ENCODE measurements at regions not wholly inside any gene's neighbourhood (a gene's known extent, or its start where the extent isn't known, plus 50 kb on each side); places are given as distances from the start of the nearest gene placed in this dataset.

DNA sequence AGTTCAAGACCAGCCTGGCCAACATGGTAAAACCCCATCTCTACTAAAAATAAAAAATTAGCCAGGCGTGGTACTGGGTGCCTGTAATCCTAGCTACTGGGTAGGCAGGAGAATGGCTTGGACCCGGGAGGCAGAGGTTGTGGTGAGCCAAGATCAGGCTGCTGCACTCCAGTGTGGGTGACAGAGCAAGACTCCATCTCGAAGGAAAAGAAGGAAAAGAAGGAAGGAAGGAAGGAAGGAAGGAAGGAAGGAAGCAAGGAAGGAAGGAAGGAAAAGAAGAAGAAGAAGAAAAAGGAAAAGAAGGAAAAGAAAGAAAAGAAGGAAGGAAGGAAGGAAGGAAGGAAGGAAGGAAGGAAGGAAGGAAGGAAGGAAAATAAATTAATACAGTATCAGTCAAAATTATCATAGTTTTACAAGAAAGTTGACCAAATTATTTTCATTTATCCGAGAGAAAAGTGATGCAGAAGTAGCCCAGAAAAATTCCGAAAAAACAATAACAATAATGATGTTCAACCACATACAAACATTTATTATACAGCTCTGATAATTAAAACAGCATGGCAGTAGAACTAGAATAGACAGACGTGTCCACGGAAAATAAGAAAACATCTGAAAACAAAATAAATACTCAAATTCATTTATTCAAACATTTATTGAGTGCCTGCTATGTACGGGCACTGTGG lies 292.4 kb upstream of the MKLN1 start (continued):
- TF ChIP-seq, protein P1, sequence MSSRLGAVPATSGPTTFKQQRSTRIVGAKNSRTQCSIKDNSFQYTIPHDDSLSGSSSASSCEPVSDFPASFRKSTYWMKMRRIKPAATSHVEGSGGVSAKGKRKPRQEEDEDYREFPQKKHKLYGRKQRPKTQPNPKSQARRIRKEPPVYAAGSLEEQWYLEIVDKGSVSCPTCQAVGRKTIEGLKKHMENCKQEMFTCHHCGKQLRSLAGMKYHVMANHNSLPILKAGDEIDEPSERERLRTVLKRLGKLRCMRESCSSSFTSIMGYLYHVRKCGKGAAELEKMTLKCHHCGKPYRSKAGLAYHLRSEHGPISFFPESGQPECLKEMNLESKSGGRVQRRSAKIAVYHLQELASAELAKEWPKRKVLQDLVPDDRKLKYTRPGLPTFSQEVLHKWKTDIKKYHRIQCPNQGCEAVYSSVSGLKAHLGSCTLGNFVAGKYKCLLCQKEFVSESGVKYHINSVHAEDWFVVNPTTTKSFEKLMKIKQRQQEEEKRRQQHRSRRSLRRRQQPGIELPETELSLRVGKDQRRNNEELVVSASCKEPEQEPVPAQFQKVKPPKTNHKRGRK (CRISPR knock-in tag; IDR thresholded peaks at IDR 0.05; ENCODE audit: borderline replicate concordance): no peak
- TF ChIP-seq, protein P2, sequence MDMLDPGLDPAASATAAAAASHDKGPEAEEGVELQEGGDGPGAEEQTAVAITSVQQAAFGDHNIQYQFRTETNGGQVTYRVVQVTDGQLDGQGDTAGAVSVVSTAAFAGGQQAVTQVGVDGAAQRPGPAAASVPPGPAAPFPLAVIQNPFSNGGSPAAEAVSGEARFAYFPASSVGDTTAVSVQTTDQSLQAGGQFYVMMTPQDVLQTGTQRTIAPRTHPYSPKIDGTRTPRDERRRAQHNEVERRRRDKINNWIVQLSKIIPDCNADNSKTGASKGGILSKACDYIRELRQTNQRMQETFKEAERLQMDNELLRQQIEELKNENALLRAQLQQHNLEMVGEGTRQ (CRISPR knock-in tag; IDR thresholded peaks at IDR 0.05): no peak
- TF ChIP-seq FOXK1 (CRISPR knock-in tag; IDR thresholded peaks at IDR 0.05) (no peak), RORB (CRISPR knock-in tag; IDR thresholded peaks at IDR 0.05) (no peak), FOXJ3 (CRISPR knock-in tag; IDR thresholded peaks at IDR 0.05; ENCODE audit: borderline replicate concordance) (no peak)
- TF ChIP-seq, protein P3, sequence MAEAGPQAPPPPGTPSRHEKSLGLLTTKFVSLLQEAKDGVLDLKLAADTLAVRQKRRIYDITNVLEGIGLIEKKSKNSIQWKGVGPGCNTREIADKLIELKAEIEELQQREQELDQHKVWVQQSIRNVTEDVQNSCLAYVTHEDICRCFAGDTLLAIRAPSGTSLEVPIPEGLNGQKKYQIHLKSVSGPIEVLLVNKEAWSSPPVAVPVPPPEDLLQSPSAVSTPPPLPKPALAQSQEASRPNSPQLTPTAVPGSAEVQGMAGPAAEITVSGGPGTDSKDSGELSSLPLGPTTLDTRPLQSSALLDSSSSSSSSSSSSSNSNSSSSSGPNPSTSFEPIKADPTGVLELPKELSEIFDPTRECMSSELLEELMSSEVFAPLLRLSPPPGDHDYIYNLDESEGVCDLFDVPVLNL (CRISPR knock-in tag; IDR thresholded peaks at IDR 0.05; ENCODE audit: borderline replicate concordance, low read depth): no peak
- TF ChIP-seq, protein P4, sequence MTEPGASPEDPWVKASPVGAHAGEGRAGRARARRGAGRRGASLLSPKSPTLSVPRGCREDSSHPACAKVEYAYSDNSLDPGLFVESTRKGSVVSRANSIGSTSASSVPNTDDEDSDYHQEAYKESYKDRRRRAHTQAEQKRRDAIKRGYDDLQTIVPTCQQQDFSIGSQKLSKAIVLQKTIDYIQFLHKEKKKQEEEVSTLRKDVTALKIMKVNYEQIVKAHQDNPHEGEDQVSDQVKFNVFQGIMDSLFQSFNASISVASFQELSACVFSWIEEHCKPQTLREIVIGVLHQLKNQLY (CRISPR knock-in tag; IDR thresholded peaks at IDR 0.05): no peak

DNA sequence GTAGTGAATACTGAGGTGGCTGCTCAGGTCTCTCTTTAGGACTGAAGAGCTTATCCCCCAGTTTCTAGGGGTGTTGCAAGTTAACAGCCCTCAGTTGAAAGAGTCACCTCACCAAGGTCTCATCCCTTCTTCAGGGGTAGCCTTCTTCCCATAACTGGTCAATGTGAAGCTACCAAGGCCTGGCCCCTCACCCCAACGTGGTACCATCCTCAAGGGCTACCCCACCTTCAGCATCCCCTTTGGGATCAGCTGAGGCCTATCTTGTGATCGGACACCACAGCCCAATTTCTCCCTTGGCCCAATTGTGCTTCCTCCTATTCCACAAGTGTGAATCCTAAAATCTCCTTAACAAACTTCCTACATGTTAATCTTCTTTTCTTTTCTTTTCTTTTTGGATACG lies 289.5 kb upstream of the MKLN1 start:
- H3K27ac Mint-ChIP-seq: no peak overlapping the region; the same call in 1 of the 2 replicates
- no peaks in the 10 kb centered on the region for H3K9me3 Mint-ChIP-seq
- no peak for ATAC-seq
- H3K36me3 Mint-ChIP-seq: no peaks in the 10 kb centered on the region
- H3K4me1 Mint-ChIP-seq: peaks cover 23% of the 10 kb centered on the region
- H3K4me3 Mint-ChIP-seq: no peak overlapping the region
- H3K27me3 Mint-ChIP-seq (ENCODE audit: low read depth): no peaks in the 10 kb centered on the region
- ChIA-PET CTCF (interaction anchor here (1.8 kb wide), 1 partner anchor 141 kb away, joined by 11 read pairs; no protein-coding TSS in a partner anchor), POLR2A (no interaction called here)
- no peak for DNase-seq (ENCODE audit: low spot score)
- TF ChIP-seq, protein P4 (CRISPR knock-in tag; IDR thresholded peaks at IDR 0.05): no peak
- no peak for TF ChIP-seq ESRRA (CRISPR knock-in tag; IDR thresholded peaks at IDR 0.05; ENCODE audit: borderline replicate concordance)
- no peak for TF ChIP-seq JUN (CRISPR knock-in tag; IDR thresholded peaks at IDR 0.05)
- no peak for TF ChIP-seq MXD4 (CRISPR knock-in tag; IDR thresholded peaks at IDR 0.05; ENCODE audit: borderline replicate concordance)
- TF ChIP-seq HMGA2 (CRISPR knock-in tag; IDR thresholded peaks at IDR 0.05): no peak
- no peak for TF ChIP-seq NR3C1 (CRISPR knock-in tag; conservative IDR thresholded peaks at IDR 0.05; ENCODE audit: low read depth)
- TF ChIP-seq, protein P1 (CRISPR knock-in tag; IDR thresholded peaks at IDR 0.05; ENCODE audit: borderline replicate concordance): no peak
- TF ChIP-seq, protein P5, sequence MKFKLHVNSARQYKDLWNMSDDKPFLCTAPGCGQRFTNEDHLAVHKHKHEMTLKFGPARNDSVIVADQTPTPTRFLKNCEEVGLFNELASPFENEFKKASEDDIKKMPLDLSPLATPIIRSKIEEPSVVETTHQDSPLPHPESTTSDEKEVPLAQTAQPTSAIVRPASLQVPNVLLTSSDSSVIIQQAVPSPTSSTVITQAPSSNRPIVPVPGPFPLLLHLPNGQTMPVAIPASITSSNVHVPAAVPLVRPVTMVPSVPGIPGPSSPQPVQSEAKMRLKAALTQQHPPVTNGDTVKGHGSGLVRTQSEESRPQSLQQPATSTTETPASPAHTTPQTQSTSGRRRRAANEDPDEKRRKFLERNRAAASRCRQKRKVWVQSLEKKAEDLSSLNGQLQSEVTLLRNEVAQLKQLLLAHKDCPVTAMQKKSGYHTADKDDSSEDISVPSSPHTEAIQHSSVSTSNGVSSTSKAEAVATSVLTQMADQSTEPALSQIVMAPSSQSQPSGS (CRISPR knock-in tag; IDR thresholded peaks at IDR 0.05; ENCODE audit: borderline replicate concordance, low read depth): no peak
- TF ChIP-seq, protein P6, sequence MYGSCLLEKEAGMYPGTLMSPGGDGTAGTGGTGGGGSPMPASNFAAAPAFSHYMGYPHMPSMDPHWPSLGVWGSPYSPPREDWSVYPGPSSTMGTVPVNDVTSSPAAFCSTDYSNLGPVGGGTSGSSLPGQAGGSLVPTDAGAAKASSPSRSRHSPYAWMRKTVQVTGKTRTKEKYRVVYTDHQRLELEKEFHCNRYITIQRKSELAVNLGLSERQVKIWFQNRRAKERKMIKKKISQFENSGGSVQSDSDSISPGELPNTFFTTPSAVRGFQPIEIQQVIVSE (CRISPR knock-in tag; IDR thresholded peaks at IDR 0.05; ENCODE audit: borderline replicate concordance): no peak
- TF ChIP-seq CREM (CRISPR knock-in tag; IDR thresholded peaks at IDR 0.05): no peak
- no peak for TF ChIP-seq TEAD1 (CRISPR knock-in tag; IDR thresholded peaks at IDR 0.05)
- no peak for TF ChIP-seq TEAD4 (CRISPR knock-in tag; IDR thresholded peaks at IDR 0.05)
- TF ChIP-seq, protein P7, sequence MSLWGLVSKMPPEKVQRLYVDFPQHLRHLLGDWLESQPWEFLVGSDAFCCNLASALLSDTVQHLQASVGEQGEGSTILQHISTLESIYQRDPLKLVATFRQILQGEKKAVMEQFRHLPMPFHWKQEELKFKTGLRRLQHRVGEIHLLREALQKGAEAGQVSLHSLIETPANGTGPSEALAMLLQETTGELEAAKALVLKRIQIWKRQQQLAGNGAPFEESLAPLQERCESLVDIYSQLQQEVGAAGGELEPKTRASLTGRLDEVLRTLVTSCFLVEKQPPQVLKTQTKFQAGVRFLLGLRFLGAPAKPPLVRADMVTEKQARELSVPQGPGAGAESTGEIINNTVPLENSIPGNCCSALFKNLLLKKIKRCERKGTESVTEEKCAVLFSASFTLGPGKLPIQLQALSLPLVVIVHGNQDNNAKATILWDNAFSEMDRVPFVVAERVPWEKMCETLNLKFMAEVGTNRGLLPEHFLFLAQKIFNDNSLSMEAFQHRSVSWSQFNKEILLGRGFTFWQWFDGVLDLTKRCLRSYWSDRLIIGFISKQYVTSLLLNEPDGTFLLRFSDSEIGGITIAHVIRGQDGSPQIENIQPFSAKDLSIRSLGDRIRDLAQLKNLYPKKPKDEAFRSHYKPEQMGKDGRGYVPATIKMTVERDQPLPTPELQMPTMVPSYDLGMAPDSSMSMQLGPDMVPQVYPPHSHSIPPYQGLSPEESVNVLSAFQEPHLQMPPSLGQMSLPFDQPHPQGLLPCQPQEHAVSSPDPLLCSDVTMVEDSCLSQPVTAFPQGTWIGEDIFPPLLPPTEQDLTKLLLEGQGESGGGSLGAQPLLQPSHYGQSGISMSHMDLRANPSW (CRISPR knock-in tag; conservative IDR thresholded peaks at IDR 0.05; ENCODE audit: low read depth): no peak
- TF ChIP-seq, protein P8, sequence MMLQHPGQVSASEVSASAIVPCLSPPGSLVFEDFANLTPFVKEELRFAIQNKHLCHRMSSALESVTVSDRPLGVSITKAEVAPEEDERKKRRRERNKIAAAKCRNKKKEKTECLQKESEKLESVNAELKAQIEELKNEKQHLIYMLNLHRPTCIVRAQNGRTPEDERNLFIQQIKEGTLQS (CRISPR knock-in tag; conservative IDR thresholded peaks at IDR 0.05): no peak
- TF ChIP-seq, protein P9, sequence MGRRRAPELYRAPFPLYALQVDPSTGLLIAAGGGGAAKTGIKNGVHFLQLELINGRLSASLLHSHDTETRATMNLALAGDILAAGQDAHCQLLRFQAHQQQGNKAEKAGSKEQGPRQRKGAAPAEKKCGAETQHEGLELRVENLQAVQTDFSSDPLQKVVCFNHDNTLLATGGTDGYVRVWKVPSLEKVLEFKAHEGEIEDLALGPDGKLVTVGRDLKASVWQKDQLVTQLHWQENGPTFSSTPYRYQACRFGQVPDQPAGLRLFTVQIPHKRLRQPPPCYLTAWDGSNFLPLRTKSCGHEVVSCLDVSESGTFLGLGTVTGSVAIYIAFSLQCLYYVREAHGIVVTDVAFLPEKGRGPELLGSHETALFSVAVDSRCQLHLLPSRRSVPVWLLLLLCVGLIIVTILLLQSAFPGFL (CRISPR knock-in tag; IDR thresholded peaks at IDR 0.05; ENCODE audit: borderline replicate concordance): no peak

All from WTC11 (cell line).